ENCODE measurements at regions not wholly inside any gene's neighbourhood (a gene's known extent, or its start where the extent isn't known, plus 50 kb on each side); places are given as distances from the start of the nearest gene placed in this dataset.
A peak's percentile ranks its signal among the peaks of the same experiment; 100 is the strongest.
"Not testable (repeated sequence)": the region's sequence is repeated elsewhere in the genome, so short reads cannot be mapped to it uniquely, and the experiment has no call there.

GRCh38 chr12:85425349-85425612 is 145.3 kb downstream of the ALX1 start:
- DNase-seq (ENCODE audit: low read depth), result no peak

GRCh38 chr12:85425926-85426325 is 145.9 kb downstream of the ALX1 start:
- no peak for DNase-seq (ENCODE audit: low read depth)

GRCh38 chr12:85433148-85433547 is 153.1 kb downstream of the ALX1 start:
- DNase-seq (ENCODE audit: low read depth), result not testable (repeated sequence)

GRCh38 chr12:85440271-85440670 is 160.3 kb downstream of the ALX1 start:
- no peak for DNase-seq (ENCODE audit: low read depth)

GRCh38 chr12:85441025-85441424 is 161.0 kb downstream of the ALX1 start:
- DNase-seq (ENCODE audit: low read depth), result no peak

GRCh38 chr12:85441741-85442140 is 161.7 kb downstream of the ALX1 start:
- DNase-seq (ENCODE audit: low read depth), result peak; percentile 37

- DNase-seq (ENCODE audit: low read depth), result peak; percentile 7
Measured at GRCh38 chr12:85445060-85445938, 165.3 kb downstream of the ALX1 start.

GRCh38 chr12:85448031-85448430 is 168.0 kb downstream of the ALX1 start:
- DNase-seq (ENCODE audit: low read depth), result no peak

- peak; percentile 43 for DNase-seq (ENCODE audit: low read depth)
Measured at GRCh38 chr12:85448548-85449139, 168.6 kb downstream of the ALX1 start.

GRCh38 chr12:85457016-85457415 is 177.0 kb downstream of the ALX1 start:
- no peak for DNase-seq (ENCODE audit: low read depth)

GRCh38 chr12:85461127-85461526 is 181.1 kb downstream of the ALX1 start:
- no peak for DNase-seq (ENCODE audit: low read depth)

GRCh38 chr12:85462888-85463287 is 182.9 kb downstream of the ALX1 start:
- DNase-seq (ENCODE audit: low read depth), result no peak

GRCh38 chr12:85466890-85467289 is 186.9 kb downstream of the ALX1 start:
- peak; percentile 44 for DNase-seq (ENCODE audit: low read depth)

- peak; percentile 77 for DNase-seq (ENCODE audit: low read depth)
Measured at GRCh38 chr12:85468356-85469157, 188.5 kb downstream of the ALX1 start.

- peak; percentile 54 for DNase-seq (ENCODE audit: low read depth)
Measured at GRCh38 chr12:85469158-85470086, 189.4 kb downstream of the ALX1 start.

- DNase-seq (ENCODE audit: low read depth), result not testable (repeated sequence)
Measured at GRCh38 chr12:85475277-85475676, 195.3 kb downstream of the ALX1 start.

- DNase-seq (ENCODE audit: low read depth), result no peak
Measured at GRCh38 chr12:85476756-85477155, 196.7 kb downstream of the ALX1 start.

- no peak for DNase-seq (ENCODE audit: low read depth)
Measured at GRCh38 chr12:85484387-85484786, 204.4 kb downstream of the ALX1 start.

- DNase-seq (ENCODE audit: low read depth), result no peak
Measured at GRCh38 chr12:85489194-85489593, 209.2 kb downstream of the ALX1 start.

- no peak for DNase-seq (ENCODE audit: low read depth)
Measured at GRCh38 chr12:85504164-85504563, 224.1 kb downstream of the ALX1 start.

- no peak for DNase-seq (ENCODE audit: low read depth)
Measured at GRCh38 chr12:85504624-85505023, 224.6 kb downstream of the ALX1 start.

GRCh38 chr12:85507456-85507855 is 227.4 kb downstream of the ALX1 start:
- no peak for DNase-seq (ENCODE audit: low read depth)
